WTC11 (cell line): ENCODE measurements at regions not wholly inside any gene's neighbourhood (a gene's known extent, or its start where the extent isn't known, plus 50 kb on each side); places are given as distances from the start of the nearest gene placed in this dataset.
"Not testable (repeated sequence)": the region's sequence is repeated elsewhere in the genome, so short reads cannot be mapped to it uniquely, and the experiment has no call there.

Source experiments
- ATAC-seq: fragments of 200-7000 bp; cut with Tn5 transposase; 2 replicates; pipeline ENCODE4 v1.10.0; 2021; ENCODE audit warnings: mild to moderate bottlenecking, moderate library complexity
- CTCF ChIA-PET: fragments of 300-600 bp; sonication (Branson Sonifier 250); formaldehyde crosslinking; loops from one replicate; lab custom pipeline; 2021; ENCODE audit warnings: antibody characterized with exemption; lab: Charles Lee
- POLR2A ChIA-PET: fragments of 350-600 bp; sonication (Branson Sonifier 250); formaldehyde crosslinking; loops from one replicate; lab custom pipeline; 2021; ENCODE audit warnings: antibody characterized with exemption; lab: Charles Lee
- DNase-seq: peaks from one replicate; pipeline ENCODE4 v3.0.0; 2021; ENCODE audit warnings: low spot score
- H3K27ac Mint-ChIP-seq: 2 replicates; pipeline ENCODE4 v1.8.0; 2021; ENCODE audit warnings: mixed read lengths
- H3K27me3 Mint-ChIP-seq: 2 replicates; pipeline ENCODE4 v1.8.0; 2021; ENCODE audit warnings: low read depth, mild to moderate bottlenecking, moderate library complexity, mixed read lengths
- H3K36me3 Mint-ChIP-seq: 2 replicates; pipeline ENCODE4 v1.8.0; 2021; ENCODE audit warnings: mixed read lengths
- H3K4me1 Mint-ChIP-seq: 2 replicates; pipeline ENCODE4 v1.8.0; 2022; ENCODE audit warnings: mixed read lengths
- H3K4me3 Mint-ChIP-seq: 2 replicates; pipeline ENCODE4 v1.8.0; 2021; ENCODE audit warnings: mild to moderate bottlenecking, moderate library complexity, mixed read lengths
- H3K9me3 Mint-ChIP-seq: 2 replicates; pipeline ENCODE4 v1.8.0; 2021; ENCODE audit warnings: mixed read lengths
- CBFB ChIP-seq: sonication (generic); formaldehyde crosslinking; IDR thresholded peaks from 2 replicates; pipeline ENCODE4 v1.8.1; 2022; ENCODE audit warnings: mild to moderate bottlenecking, low read depth, missing genetic modification reagents
- CTCF ChIP-seq: fragments of 200-600 bp; IDR thresholded peaks from 2 replicates; pipeline ENCODE4 v1.8.0; 2022; ENCODE audit warnings: antibody characterized with exemption
- ELF4 ChIP-seq: sonication (generic); formaldehyde crosslinking; IDR thresholded peaks from 2 replicates; pipeline ENCODE4 v1.8.1; 2022; ENCODE audit warnings: low read depth, mild to moderate bottlenecking, moderate library complexity, missing genetic modification reagents
- FOXK1 ChIP-seq: sonication (generic); formaldehyde crosslinking; IDR thresholded peaks from 2 replicates; pipeline ENCODE4 v1.8.0; 2022; ENCODE audit warnings: mild to moderate bottlenecking, moderate library complexity, missing genetic modification reagents
- GABPB1 ChIP-seq: sonication (generic); formaldehyde crosslinking; IDR thresholded peaks from 2 replicates; pipeline ENCODE4 v1.8.1; 2023; ENCODE audit warnings: mild to moderate bottlenecking, missing genetic modification reagents
- GRHL2 ChIP-seq: fragments of 250-450 bp; sonication (Bioruptor Pico); IDR thresholded peaks from 2 replicates; pipeline ENCODE4 v1.8.0; 2022; ENCODE audit warnings: mild to moderate bottlenecking, moderate library complexity; ENCODE audit not compliant: insufficient replicate concordance, severe bottlenecking
- IRF1 ChIP-seq: sonication (generic); formaldehyde crosslinking; IDR thresholded peaks from 2 replicates; pipeline ENCODE4 v1.8.0; 2023; ENCODE audit warnings: missing genetic modification reagents
- NFATC4 ChIP-seq: fragments of 250-450 bp; sonication (Bioruptor Pico); IDR thresholded peaks from 2 replicates; pipeline ENCODE4 v1.9.0; 2021; ENCODE audit warnings: mild to moderate bottlenecking
- NFYB ChIP-seq: sonication (generic); formaldehyde crosslinking; conservative IDR thresholded peaks from 2 replicates; pipeline ENCODE4 v1.8.0; 2022; ENCODE audit warnings: low read depth, missing genetic modification reagents
- PREB ChIP-seq: sonication (generic); formaldehyde crosslinking; IDR thresholded peaks from 2 replicates; pipeline ENCODE4 v1.8.1; 2022; ENCODE audit warnings: mild to moderate bottlenecking, missing genetic modification reagents, moderate library complexity, borderline replicate concordance
- RORB ChIP-seq: fragments of 250-450 bp; sonication (Bioruptor Pico); IDR thresholded peaks from 2 replicates; pipeline ENCODE4 v1.9.0; 2021; ENCODE audit warnings: mild to moderate bottlenecking
- TCF7 ChIP-seq: sonication (generic); formaldehyde crosslinking; IDR thresholded peaks from 2 replicates; pipeline ENCODE4 v1.8.0; 2022; ENCODE audit warnings: mild to moderate bottlenecking, low read depth, missing genetic modification reagents, moderate library complexity
- TEAD1 ChIP-seq: sonication (generic); formaldehyde crosslinking; IDR thresholded peaks from 2 replicates; pipeline ENCODE4 v1.8.0; 2022; ENCODE audit warnings: mild to moderate bottlenecking, missing genetic modification reagents
- TEAD4 ChIP-seq: sonication (generic); formaldehyde crosslinking; IDR thresholded peaks from 2 replicates; pipeline ENCODE4 v1.8.0; 2022; ENCODE audit warnings: mild to moderate bottlenecking, missing genetic modification reagents
- TP53 ChIP-seq: sonication (generic); formaldehyde crosslinking; IDR thresholded peaks from 2 replicates; pipeline ENCODE4 v1.8.1; 2023; ENCODE audit warnings: mild to moderate bottlenecking, missing genetic modification reagents
- ZNF138 ChIP-seq: sonication (generic); formaldehyde crosslinking; conservative IDR thresholded peaks from 2 replicates; pipeline ENCODE4 v1.8.1; 2022; ENCODE audit warnings: mild to moderate bottlenecking, moderate library complexity, missing genetic modification reagents
- ZNF416 ChIP-seq: fragments of 250-450 bp; sonication (Bioruptor Pico); IDR thresholded peaks from 2 replicates; pipeline ENCODE4 v1.9.0; 2021; ENCODE audit warnings: mild to moderate bottlenecking, inconsistent platforms
- ZNF425 ChIP-seq: fragments of 250-450 bp; sonication (Bioruptor Pico); conservative IDR thresholded peaks from 2 replicates; pipeline ENCODE4 v1.9.0; 2021; ENCODE audit warnings: mild to moderate bottlenecking
- ZNF671 ChIP-seq: fragments of 250-450 bp; sonication (Bioruptor Pico); IDR thresholded peaks from 2 replicates; pipeline ENCODE4 v1.8.0; 2021; ENCODE audit warnings: mild to moderate bottlenecking
- TF ChIP-seq, protein P1 (sequence below): sonication (generic); formaldehyde crosslinking; conservative IDR thresholded peaks from 2 replicates; pipeline ENCODE4 v1.8.1; 2022; ENCODE audit warnings: mild to moderate bottlenecking, missing genetic modification reagents
- TF ChIP-seq, protein P2 (sequence below): sonication (generic); formaldehyde crosslinking; IDR thresholded peaks from 2 replicates; pipeline ENCODE4 v1.8.0; 2022; ENCODE audit warnings: mild to moderate bottlenecking, missing genetic modification reagents
- TF ChIP-seq, protein P3 (sequence below): fragments of 250-450 bp; sonication (Bioruptor Pico); IDR thresholded peaks from 2 replicates; pipeline ENCODE4 v1.9.0; 2021; ENCODE audit warnings: mild to moderate bottlenecking

- POLR2A ChIA-PET = no interaction called here
- no peak overlapping the region for H3K27ac Mint-ChIP-seq
- CTCF ChIA-PET = interaction anchor here (1.3 kb wide), 1 partner anchor 109 kb away, joined by 3 read pairs; no protein-coding TSS in a partner anchor
- H3K9me3 Mint-ChIP-seq = peaks cover 21% of the 10 kb centered on the region
- H3K27me3 Mint-ChIP-seq = no peaks in the 10 kb centered on the region; the same call in 1 of the 2 replicates
- no peak for ATAC-seq
- DNase-seq = no peak
- H3K4me3 Mint-ChIP-seq = no peak overlapping the region
- H3K4me1 Mint-ChIP-seq = peaks cover 2% of the 10 kb centered on the region
- no peak for TF ChIP-seq GABPB1 (CRISPR knock-in tag)
- TF ChIP-seq TP53 (CRISPR knock-in tag) = no peak
- no peak for TF ChIP-seq ZNF671 (CRISPR knock-in tag)
- no peak for TF ChIP-seq IRF1 (CRISPR knock-in tag)
- TF ChIP-seq TEAD4 (CRISPR knock-in tag) = no peak
- no peak for TF ChIP-seq RORB (CRISPR knock-in tag)
- TF ChIP-seq ELF4 (CRISPR knock-in tag) = no peak
- TF ChIP-seq, protein P1, sequence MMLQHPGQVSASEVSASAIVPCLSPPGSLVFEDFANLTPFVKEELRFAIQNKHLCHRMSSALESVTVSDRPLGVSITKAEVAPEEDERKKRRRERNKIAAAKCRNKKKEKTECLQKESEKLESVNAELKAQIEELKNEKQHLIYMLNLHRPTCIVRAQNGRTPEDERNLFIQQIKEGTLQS = no peak
- no peak for TF ChIP-seq FOXK1 (CRISPR knock-in tag)
- TF ChIP-seq NFYB = no peak
- TF ChIP-seq, protein P2, sequence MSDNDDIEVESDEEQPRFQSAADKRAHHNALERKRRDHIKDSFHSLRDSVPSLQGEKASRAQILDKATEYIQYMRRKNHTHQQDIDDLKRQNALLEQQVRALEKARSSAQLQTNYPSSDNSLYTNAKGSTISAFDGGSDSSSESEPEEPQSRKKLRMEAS = no peak
- TF ChIP-seq GRHL2 = no peak
- TF ChIP-seq NFATC4 = no peak
- no peak for TF ChIP-seq ZNF138 (CRISPR knock-in tag)
- TF ChIP-seq PREB (CRISPR knock-in tag) = no peak
- no peak for TF ChIP-seq ZNF425 (CRISPR knock-in tag)
- TF ChIP-seq CBFB (CRISPR knock-in tag) = no peak
- no peak for TF ChIP-seq TCF7
- H3K36me3 Mint-ChIP-seq = peaks cover 11% of the 10 kb centered on the region
These were observed 275.5 kb downstream of the SMAD2 start for GRCh38 chr18:47654988-47655387.

DNA sequence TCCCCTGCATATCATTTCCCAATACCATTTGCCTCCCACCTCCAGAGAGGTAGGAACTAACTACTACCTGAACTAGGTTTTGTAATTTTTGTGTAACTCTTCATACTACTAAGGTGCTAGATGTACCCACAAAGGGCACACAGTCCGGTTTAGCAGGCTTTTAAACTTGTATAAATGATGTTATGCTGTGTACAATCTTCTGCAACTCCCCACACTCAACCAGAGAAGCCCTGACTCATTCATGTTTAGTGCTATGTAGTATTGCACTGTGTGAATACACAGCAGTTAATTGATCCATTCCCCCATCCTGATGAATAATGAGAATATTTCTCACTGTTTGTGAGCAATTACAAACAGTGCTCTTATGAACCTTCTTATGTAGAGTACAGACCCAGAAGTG, 285.6 kb downstream of the SMAD2 start:
- Mint-ChIP-seq H3K27me3 (no peaks in the 10 kb centered on the region; the same call in 1 of the 2 replicates), H3K4me3 (no peak overlapping the region), H3K9me3 (peaks cover 25% of the 10 kb centered on the region), H3K4me1 (peaks cover 9% of the 10 kb centered on the region), H3K27ac (no peak overlapping the region), H3K36me3 (peaks cover 7% of the 10 kb centered on the region)
- ATAC-seq (no peak), DNase-seq (no peak)
- TF ChIP-seq GRHL2 (no peak), ZNF425 (CRISPR knock-in tag) (no peak), ZNF416 (CRISPR knock-in tag) (no peak), ZNF671 (CRISPR knock-in tag) (no peak), CTCF (no peak), TEAD1 (no peak)
- TF ChIP-seq, protein P3, sequence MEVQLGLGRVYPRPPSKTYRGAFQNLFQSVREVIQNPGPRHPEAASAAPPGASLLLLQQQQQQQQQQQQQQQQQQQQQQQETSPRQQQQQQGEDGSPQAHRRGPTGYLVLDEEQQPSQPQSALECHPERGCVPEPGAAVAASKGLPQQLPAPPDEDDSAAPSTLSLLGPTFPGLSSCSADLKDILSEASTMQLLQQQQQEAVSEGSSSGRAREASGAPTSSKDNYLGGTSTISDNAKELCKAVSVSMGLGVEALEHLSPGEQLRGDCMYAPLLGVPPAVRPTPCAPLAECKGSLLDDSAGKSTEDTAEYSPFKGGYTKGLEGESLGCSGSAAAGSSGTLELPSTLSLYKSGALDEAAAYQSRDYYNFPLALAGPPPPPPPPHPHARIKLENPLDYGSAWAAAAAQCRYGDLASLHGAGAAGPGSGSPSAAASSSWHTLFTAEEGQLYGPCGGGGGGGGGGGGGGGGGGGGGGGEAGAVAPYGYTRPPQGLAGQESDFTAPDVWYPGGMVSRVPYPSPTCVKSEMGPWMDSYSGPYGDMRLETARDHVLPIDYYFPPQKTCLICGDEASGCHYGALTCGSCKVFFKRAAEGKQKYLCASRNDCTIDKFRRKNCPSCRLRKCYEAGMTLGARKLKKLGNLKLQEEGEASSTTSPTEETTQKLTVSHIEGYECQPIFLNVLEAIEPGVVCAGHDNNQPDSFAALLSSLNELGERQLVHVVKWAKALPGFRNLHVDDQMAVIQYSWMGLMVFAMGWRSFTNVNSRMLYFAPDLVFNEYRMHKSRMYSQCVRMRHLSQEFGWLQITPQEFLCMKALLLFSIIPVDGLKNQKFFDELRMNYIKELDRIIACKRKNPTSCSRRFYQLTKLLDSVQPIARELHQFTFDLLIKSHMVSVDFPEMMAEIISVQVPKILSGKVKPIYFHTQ (CRISPR knock-in tag) = no peak
- ChIA-PET CTCF (no interaction called here), POLR2A (no interaction called here)

GRCh38 chr18:47637551-47637950, 292.9 kb downstream of the SMAD2 start:
- H3K4me1 Mint-ChIP-seq, H3K27ac Mint-ChIP-seq, POLR2A ChIA-PET, H3K36me3 Mint-ChIP-seq, DNase-seq, H3K27me3 Mint-ChIP-seq, CTCF ChIA-PET, ATAC-seq, H3K4me3 Mint-ChIP-seq: not testable (repeated sequence)
- H3K9me3 Mint-ChIP-seq = peaks cover 16% of the 10 kb centered on the region
